Midbrain (tissue), 1 donor: ENCODE measurements at regions not wholly inside any gene's neighbourhood (a gene's known extent, or its start where the extent isn't known, plus 50 kb on each side); places are given as distances from the start of the nearest gene placed in this dataset.
"Not testable (repeated sequence)": the region's sequence is repeated elsewhere in the genome, so short reads cannot be mapped to it uniquely, and the experiment has no call there.

Experiments used
- DNase-seq: peaks from one replicate; lab custom pipeline; 2025; lab: John Stamatoyannopoulos, UW

DNA sequence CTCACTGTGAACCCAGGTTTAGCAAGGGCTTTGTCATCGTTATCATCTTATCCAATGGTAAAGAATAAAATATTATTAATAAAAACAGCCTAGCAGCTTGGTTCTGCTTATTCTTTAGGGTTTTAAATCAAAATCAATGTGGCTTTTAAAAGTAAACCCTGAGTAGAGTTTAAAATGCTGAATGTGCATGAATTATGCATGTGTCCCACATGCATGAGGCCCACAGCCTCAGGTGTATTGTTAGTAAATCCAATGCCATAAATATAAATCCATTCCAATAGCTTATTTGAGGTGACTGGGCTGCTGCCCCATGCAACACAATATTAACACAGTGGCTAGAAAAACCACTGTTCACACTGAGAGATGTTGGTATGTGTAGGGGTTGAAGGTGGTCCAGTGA is 254.1 kb downstream of the HNMT start:
- DNase-seq: no peak

DNA sequence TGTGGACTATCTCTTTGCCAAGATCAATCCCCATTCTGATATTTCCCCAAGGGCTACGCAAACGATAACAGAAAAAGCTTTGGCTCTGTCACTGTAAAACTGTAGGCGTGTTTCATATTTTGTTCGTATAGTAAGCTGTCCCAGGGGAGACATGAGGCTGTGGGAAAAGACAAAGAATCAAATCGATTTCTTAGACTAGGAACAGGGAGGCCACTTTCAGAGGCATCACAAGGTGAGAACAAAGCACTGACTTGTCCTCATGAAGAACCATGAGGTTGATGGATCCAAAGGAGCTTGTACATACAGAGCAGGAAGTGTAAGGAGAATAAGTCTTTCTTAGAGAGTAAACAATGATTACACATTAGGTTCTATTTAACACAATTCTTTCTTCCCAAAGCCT is 255.7 kb downstream of the HNMT start:
- no peak for DNase-seq

DNA sequence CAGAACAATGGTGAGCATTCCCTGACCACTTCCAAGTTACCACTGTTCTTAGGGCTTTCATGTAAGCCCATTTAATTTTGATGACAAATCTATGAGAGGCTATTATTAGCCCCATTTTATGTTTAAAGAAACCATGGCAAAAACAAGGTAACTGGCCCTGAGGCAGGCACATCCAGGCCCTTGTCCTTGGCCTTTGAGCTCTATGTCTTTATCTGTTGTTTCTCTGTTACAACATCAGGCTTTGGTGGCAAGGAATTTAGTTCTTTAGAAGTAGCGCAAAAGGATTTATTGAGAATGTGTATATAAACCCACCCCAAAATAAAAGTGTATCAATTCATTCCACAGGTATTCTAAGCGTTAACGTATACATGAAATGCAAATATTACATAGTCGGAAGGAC is 257.1 kb downstream of the HNMT start:
- DNase-seq: no peak

DNA sequence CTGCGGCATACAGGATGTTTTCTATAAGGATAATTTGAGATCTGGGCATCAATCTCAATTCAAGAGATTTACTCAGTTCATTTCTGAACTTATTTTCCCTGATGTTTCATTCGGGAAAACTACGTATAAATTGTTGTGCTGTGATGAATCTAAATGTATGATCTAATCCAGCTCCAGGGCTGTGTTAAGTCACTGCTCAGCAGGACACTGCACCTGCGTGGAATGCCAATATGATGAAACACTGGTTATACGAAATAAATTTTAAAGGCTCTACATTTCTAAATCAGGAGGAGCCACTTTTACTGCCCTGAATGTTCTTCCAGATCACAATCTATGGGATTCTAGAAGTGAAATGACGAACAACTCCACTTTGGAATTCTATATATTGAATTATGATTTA is 259.0 kb downstream of the HNMT start:
- no peak for DNase-seq

DNA sequence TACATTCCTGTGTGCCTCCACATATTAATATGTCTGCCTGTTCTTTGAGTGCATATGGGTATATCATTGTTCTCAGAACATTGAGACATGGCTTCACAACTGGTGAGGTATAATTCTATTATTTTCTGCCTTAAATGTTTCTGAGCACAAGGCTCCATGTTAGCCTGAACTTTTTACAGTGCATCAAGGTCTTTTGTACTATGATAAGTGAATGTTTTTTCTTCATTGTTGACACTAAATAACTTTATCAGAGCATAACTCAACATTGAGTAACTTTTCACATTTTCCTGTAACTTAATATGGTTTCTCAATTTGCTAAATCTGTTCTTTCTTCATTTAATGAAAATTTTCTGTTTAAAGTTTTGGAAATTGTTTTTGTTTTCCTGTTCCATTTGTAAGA is 262.9 kb downstream of the HNMT start:
- DNase-seq: no peak

DNA sequence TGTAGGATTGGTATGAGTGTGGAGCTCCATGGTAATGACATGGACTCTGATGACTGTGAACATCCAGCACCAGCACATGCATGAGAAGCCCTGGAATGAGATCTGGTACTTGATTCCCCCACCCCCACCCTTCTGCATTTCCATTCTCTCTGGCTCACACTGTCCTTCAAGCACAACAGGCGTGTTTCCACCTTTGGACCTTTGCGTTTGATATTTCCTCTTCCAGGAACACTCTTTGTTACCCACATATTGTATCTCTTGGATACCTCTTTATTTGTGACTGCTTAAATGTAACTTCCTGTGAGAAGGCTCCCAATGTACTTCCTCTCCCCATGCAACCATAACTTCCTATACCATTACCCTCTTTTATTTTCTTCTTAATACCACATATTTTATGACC is 263.8 kb downstream of the HNMT start:
- DNase-seq: no peak

DNA sequence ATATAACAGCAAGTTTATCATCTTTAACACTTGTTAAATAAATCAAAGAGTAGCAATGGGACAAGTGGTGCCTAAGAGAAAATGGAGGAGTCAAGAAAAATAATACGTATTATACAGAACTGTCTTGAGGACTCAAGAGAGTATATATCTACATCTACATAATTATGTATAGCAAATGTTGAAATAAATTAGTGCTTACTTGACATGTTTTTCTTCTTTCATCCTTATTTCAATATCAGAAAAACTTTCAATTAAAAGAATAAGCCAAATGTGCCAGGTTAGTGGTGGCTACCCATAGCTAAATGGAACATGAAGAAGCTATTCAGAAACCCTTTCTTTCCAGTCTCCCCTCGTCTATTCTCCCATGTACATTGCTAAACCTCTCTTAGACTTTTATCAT is 267.3 kb upstream of the SPOPL start:
- DNase-seq: no peak

DNA sequence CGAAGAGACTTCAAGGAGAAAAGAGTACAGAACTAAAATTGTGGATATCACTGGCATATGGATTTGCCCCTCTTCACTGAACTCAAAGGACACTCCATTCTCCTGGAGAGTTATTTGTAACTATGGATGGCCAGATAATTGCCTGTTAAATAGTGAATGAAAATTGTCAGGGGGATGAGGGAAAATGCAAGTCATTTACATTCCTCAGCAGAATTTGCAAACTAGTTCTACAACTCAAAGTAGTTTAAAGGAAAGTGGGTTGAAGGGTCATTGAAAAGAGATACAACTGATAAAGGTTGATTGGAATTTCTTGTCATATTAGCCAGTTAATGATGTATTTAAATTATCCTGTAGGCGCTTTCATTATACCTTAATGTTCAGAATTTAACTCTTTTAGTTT is 266.5 kb upstream of the SPOPL start:
- no peak for DNase-seq

DNA sequence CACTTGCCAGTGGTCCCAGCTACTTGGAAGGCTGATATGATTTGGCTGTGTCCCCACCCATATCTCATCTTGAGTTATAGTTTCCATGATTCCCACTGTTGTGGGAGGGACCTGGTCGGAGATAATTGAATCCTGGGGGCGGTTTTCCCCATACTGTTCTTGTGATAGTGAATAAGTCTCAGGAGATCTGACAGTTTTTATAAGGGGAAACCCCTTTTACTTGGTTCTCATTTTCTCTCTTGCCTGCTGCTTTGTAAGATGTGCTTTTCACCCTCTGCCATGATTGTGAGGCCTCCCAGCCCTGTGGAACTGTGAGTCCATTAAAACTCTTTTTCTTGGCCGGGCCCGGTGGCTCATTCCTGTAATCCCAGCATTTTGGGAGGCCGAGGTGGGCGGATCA is 265.4 kb upstream of the SPOPL start:
- no peak for DNase-seq

DNA sequence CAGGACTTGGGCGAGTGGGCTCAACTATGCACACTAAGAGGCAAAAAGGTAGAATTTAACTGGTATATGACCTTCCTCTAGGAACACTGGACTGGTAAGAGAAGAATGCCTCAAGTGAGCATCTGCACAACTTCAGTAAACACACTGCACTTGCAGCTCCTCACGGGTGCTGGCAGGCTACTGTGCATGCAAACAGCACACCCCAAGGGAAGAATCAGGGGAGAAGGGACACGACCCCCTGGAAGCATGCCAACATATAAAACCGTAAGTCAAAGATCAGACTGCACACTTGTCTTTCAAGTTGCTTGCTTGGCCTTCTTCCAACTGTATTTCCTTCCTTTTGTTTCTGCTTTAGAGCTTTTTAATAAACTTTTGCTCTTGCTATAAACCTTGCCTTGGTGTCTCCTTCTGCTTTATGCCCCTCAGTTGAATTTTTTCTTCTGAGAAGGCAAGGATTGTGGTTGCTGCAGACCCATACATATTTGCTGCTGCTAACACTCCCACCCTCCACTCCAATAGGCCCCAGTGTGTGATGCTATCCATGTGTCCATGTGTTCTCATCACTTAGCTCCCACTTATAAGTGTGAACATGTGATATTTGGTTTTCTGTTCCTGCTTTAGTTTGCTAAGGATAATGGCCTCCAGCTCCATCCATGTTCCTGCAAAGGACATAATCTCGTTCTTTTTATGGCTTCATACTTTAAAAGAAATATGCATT is 263.7 kb upstream of the SPOPL start:
- DNase-seq: no peak

DNA sequence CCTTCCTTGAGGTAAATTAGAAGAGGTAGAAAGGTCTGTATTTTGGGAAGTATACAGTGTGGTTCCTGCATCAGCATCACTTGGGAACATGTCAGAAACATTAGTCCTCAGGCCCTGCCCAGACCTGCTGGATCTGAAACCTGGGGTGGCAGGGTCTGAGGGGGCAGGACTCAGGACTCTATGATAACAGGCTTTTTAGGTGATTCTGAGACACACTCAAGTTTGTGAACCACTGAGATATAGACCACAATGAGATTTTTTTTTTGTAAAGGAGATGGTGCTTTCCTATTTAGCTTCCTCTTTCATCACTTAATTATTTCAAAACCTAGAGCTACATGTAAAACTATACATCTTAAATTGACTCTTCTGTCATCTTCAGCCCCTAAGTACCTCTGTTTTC is 262.7 kb upstream of the SPOPL start:
- DNase-seq: no peak

DNA sequence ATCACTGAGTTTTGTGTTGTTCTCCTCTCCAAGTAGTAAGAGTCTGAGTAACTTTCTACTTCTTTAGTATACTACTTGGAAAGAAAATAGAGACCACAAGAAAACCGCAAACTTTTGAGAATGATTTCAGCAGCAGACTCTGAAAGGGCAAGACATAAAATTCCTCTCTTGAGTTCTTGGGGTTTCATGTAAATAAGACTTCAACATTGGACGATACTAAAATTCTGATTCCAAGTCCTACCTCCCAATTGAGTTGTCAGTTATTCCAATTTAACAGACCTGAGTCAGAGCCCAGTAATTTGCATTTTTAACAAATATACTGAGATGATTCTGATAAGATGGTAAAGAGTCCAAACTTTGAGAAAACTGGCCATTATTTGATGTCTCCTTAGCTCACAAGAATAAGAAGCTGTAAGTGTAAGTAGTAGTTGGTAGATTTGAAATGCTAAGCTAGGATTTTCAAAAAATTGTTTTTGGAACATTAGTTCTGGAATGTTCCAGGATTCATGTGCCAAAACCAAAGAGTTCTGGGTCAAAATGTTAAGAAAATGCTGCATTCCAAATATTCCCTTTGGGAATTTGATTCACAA is 261.6 kb upstream of the SPOPL start:
- DNase-seq: no peak

DNA sequence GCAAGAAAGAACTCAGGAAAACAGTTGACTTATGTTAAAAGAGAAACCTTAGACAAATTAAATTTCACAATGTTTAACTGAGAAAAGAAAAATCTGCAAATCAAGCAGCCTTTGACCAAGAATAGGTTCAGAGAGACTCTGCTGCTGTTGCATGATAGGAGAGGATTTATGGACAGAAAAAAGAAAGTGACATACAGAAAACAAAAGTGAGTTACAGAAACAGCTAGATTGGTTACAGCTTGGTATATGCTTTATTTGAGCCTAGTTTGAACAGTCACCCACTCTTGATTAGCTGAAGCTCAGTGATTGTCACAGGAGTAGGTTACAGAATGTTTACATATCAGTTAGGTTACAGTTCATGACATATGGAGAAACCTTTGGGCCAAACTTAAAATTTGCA is 258.2 kb upstream of the SPOPL start:
- no peak for DNase-seq

DNA sequence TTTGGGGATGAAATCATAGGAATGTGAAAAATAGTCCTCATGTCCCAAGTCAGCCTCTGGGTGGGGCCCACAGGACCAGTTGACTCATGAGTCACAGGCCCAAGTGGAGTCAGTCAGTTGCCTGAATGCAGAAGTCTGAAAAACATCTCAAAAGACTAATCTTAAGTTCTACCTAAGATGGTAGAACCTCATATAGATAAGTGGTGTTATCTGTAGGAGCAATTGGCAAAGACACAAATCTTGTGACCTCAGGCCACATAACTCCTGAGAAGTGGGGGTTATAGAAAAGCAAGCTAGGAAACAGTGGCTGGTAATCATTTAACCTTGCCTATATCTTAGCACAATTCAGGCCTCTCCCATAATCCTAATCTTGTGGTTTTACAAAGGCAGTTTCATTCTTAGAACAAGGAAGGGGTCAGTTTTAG is 257.1 kb upstream of the SPOPL start:
- DNase-seq: no peak

DNA sequence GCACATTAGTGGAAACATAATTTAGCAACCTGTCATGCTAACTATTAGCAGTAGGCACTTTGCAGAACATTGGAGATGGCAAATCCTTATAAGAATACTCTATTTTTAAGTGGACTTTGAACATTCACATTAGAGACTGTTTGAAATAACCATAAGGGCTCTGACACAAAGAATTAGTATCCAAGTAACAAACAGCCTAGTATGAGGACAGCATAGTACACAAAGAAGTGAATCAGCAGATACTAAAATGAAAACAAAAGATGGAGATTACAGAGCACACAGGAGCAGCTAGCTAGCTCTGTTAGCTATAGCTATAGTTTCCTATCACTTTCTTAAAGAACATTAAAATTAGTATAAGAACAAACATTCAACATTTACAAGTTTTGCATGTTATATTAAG is 256.3 kb upstream of the SPOPL start:
- no peak for DNase-seq

DNA sequence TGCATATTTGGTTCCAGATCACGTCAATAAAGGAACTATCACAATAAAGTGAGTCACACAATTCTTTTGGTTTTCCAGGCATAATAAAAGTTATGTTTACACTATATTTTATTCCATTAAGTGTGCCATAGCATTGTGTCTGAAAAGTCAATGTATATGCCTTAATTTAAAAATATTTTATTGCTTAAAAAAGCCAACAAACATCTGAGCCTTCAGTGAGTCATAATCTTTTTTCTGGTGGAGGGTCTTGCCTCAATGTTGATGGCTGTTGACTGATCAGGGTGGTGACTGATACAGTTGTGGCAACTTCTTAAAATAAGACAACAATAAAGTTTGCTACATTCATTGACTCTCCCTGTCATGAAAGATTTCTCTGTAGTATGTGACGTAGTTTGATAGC is 254.3 kb upstream of the SPOPL start:
- no peak for DNase-seq

DNA sequence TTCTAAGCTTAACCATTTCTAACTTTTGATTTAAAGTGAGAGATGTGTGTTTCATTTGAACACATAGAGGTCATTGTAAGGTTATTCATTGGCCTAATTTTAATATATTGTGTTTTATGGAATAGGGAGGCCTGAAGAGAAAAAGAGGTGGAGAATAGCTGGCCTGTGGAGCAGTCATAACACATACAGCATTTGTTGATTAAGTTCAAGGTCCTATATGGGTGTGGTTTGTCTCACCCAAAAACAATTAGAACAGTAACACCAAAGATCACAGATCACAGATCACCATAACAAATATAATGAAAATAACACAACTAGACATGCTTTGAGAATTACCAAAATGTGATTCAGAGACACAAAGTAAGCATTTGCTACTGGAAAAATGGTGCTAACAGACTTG is 252.4 kb upstream of the SPOPL start:
- DNase-seq: no peak

DNA sequence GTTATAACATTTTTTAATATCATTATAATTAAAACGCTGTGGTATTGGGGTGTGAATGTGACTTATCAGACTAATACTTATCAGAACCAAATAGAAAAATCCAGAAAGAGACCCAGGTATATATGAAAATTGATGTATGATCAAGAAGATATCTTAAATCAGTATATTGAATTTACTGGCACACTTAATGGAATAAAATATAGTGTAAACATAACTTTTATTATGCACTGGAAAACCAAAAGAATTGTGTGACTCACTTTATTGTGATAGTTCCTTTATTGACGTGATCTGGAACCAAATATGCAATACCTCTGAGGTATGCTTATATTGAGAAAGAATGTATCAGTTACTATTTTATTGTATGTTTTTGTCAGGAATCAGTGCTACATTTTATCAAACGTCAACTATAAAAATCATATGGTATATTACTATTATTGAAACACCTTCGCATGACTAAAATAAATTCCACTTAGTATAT is 250.7 kb upstream of the SPOPL start:
- DNase-seq: not testable (repeated sequence)

DNA sequence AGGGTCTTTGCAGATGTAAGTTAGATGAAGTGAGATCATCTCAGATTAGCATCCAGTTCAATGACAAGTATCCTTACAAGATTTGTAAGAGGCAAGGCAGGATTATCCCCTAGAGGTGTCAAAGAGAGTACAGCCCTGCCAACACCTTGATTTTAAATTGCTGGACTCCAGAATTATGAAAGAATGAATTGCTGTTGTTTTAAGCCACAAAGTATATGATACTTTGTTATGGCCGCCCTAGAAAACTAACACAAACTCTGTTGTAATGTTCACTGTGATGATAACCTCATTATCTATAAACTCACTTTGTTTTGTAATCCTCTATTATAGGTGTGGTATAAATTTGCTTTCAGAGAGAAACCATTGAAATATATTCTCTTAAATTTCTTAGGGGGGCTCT is 249.0 kb upstream of the SPOPL start:
- DNase-seq: no peak

DNA sequence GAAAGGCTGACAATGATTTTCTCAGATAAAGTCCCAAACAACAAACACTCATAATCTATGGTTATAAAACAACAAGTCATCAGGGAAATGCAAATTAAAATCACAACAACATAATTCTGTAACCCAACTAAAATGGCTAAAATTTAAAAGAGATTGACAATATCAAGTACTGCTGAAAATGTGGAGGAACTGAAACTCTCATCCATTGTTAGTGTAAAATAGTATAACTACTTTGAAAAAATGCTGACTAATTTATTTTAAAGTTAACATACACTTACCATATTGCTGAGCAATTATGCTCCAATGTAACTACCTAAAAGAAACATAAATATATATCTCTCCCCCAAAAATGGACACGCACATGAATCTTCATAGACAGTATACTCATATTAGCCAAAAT is 245.9 kb upstream of the SPOPL start:
- no peak for DNase-seq

DNA sequence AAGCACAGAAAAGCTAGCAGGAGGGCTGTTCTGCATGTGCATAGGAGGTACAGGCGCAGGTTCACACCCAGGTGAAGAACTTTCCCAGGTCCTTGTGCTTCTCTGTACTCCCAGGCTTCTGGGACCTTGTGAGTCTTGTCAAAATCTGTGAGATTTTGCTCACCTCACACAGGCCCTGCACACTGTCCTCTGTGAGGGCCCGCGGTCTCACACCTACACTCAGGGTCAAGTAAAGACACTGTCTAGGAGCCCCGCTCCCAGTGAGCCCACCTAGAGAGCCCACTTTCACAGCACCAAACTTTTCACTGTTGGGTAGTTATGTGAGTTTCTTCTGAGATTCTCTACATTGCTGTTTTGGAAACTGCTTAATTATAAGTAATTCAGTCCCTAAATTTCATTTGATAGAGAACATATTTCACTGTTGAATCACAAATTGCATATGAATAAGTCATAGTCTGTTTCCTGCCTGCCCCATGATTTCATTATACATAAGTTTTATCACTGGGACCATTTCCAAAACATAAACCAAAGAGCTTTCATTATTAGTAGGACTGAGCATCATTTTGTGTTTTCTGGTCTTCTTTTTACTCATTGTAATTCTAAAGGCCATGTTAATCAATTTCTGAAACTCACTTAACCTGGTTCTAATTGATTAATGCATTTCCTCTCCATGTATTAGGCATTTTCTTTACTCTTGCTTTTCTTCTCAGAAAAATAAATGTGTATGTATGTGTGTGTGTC is 234.2 kb upstream of the SPOPL start:
- no peak for DNase-seq

DNA sequence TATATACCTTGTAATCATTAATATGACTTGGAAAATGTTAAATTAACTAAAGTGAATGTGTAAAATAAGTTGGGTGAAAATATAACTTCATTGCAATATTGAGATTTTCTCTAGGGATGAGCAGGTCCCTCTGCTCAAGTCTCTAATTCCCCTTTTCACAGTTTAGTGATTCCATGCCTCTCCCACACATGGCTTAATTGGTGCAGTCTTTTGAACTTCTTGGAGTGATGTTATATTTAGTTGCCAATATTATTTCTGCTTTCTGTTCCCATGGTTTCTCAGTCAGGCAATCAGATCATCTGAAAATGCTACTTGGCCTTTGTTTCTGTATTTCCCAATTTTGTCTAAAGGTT is 233.7 kb upstream of the SPOPL start:
- DNase-seq: no peak

DNA sequence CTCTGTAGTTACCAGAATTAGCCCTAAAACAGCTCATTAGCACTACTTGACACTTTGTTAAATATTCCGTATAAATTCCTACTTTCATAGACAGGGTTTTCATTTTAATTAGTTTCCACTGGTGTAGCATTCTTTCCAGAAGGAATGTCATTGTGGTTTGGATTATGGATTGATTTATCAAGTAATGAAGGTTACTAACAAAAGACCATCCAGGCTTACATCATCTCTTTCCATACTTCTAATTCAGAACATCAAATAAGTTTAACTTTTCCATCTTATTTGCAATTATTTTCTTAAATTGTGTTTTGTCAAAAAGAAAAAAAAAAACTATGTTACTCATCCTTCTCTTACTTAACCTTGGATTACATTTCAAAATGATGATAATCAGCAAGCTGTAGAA is 231.8 kb upstream of the SPOPL start:
- no peak for DNase-seq

DNA sequence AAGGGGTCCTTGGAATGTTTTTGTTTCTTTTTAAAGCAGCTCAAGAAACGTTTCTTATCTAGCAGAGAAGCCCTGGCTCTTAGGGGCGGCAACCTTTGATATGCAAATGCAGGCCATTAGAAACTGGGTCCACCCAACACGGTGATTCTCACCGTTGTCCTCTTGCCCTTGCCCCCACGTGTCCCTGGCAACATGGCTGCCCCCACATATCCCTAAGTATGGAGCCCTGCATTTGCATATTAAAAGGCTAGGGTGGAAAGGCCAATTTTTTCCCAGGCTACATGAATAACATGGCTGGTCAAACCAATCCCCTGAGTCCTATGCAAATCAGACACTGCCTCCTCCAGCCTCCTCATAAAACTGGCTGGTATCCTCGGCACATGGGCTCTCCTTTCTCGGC is 230.1 kb upstream of the SPOPL start:
- no peak for DNase-seq
